Liver (tissue), 3 donors: ENCODE measurements at regions not wholly inside any gene's neighbourhood (a gene's known extent, or its start where the extent isn't known, plus 50 kb on each side); places are given as distances from the start of the nearest gene placed in this dataset.
A peak's percentile ranks its signal among the peaks of the same experiment; 100 is the strongest.

Experiments used
- ATF3 ChIP-seq: IDR thresholded peaks from 2 replicates; pipeline ENCODE4 v1.6.1; 2016; ENCODE audit warnings: antibody characterized with exemption
- CTCF ChIP-seq: fragments of 150-350 bp; IDR thresholded peaks from 2 replicates; pipeline ENCODE4 v1.5.1; 2017; ENCODE audit warnings: improper control_type of control experiment, low read depth, low read length; ENCODE audit not compliant: missing input control
- EGR1 ChIP-seq, 2 donors: IDR thresholded peaks; 2 replicates each; pipeline ENCODE4 v1.6.1; 2016 to 2018; ENCODE audit warnings: antibody characterized with exemption in 2 of 2, low read depth in 2 of 2
- FOXA1 ChIP-seq: IDR thresholded peaks from 2 replicates; pipeline ENCODE4 v1.6.1; 2016; ENCODE audit warnings: antibody characterized with exemption
- GABPA ChIP-seq, 2 donors: IDR thresholded peaks in 1 of 2; conservative IDR thresholded peaks in 1 of 2; 2 replicates each; pipeline ENCODE4 v1.6.1; 2016; ENCODE audit warnings: antibody characterized with exemption in 2 of 2, mild to moderate bottlenecking in 1 of 2, moderate library complexity in 1 of 2
- HNF4G ChIP-seq: IDR thresholded peaks from 2 replicates; pipeline ENCODE4 v1.6.1; 2016; ENCODE audit warnings: antibody characterized with exemption
- JUND ChIP-seq, 2 donors: IDR thresholded peaks; 2 replicates each; pipeline ENCODE4 v1.6.1; 2016; ENCODE audit warnings: antibody characterized with exemption in 2 of 2
- MAX ChIP-seq: IDR thresholded peaks from 2 replicates; pipeline ENCODE4 v1.6.1; 2016; ENCODE audit warnings: antibody characterized with exemption
- RAD21 ChIP-seq, 2 donors: IDR thresholded peaks; 2 replicates each; pipeline ENCODE4 v1.6.1; 2016; ENCODE audit warnings: antibody characterized with exemption in 2 of 2, mild to moderate bottlenecking in 2 of 2
- REST ChIP-seq: IDR thresholded peaks from 2 replicates; pipeline ENCODE4 v1.6.1; 2016; ENCODE audit warnings: antibody characterized with exemption, mild to moderate bottlenecking
- RXRA ChIP-seq, 2 donors: IDR thresholded peaks; 2 replicates each; pipeline ENCODE4 v1.6.1; 2017 to 2018; ENCODE audit warnings: antibody characterized with exemption in 2 of 2, mild to moderate bottlenecking in 1 of 2
- SP1 ChIP-seq: IDR thresholded peaks from 2 replicates; pipeline ENCODE4 v1.6.1; 2018; ENCODE audit warnings: antibody characterized with exemption, mild to moderate bottlenecking
- TAF1 ChIP-seq: conservative IDR thresholded peaks from 2 replicates; pipeline ENCODE4 v1.6.1; 2016; ENCODE audit warnings: antibody characterized with exemption, mild to moderate bottlenecking
- donor health status: healthy.
- donor health status: healthy.

GRCh38 chr5:120052916-120053828 lies 410.9 kb upstream of the PRR16 start:
- TF ChIP-seq CTCF: no peak
- TF ChIP-seq RAD21 (IDR thresholded peaks at IDR 0.05): no peak
- TF ChIP-seq JUND (IDR thresholded peaks at IDR 0.05): no peak
- no peak for TF ChIP-seq EGR1 (IDR thresholded peaks at IDR 0.05; ENCODE audit: low read depth in 2 of 2)
- TF ChIP-seq ATF3: no peak
- TF ChIP-seq MAX: no peak
- TF ChIP-seq GABPA (IDR thresholded peaks at IDR 0.05 in 1 of 2, conservative IDR thresholded peaks at IDR 0.05 in 1 of 2): no peak
- no peak for TF ChIP-seq REST
- TF ChIP-seq SP1: peak; percentile 35
- TF ChIP-seq TAF1: no peak
- TF ChIP-seq FOXA1: no peak
- TF ChIP-seq HNF4G: no peak
- no peak for TF ChIP-seq RXRA (IDR thresholded peaks at IDR 0.05)
